Effector memory CD4-positive, alpha-beta T cell (primary cell): ENCODE measurements at regions not wholly inside any gene's neighbourhood (a gene's known extent, or its start where the extent isn't known, plus 50 kb on each side); places are given as distances from the start of the nearest gene placed in this dataset.
"Not testable (repeated sequence)": the region's sequence is repeated elsewhere in the genome, so short reads cannot be mapped to it uniquely, and the experiment has no call there.

ENCODE experiments used
- DNase-seq, 3 donors: peaks; one replicate each; pipeline ENCODE4 v3.0.0-alpha.2; 2020
- H3K27ac ChIP-seq: 2 replicates; pipeline ENCODE4 v1.7.0; 2013; ENCODE audit warnings: mild to moderate bottlenecking, low read length, moderate library complexity; ENCODE audit not compliant: insufficient read depth, poor library complexity, severe bottlenecking
- H3K27me3 ChIP-seq: replicated peaks from 2 replicates; pipeline ENCODE4 v1.7.0; 2013; ENCODE audit warnings: mild to moderate bottlenecking, low read length; ENCODE audit not compliant: insufficient read depth, control insufficient read depth, poor library complexity, severe bottlenecking
- H3K36me3 ChIP-seq: 2 replicates; pipeline ENCODE4 v1.7.0; 2013; ENCODE audit warnings: mild to moderate bottlenecking, low read length, moderate library complexity; ENCODE audit not compliant: control insufficient read depth, insufficient read depth
- H3K4me1 ChIP-seq: 2 replicates; pipeline ENCODE4 v1.7.0; 2013; ENCODE audit warnings: low read length, mild to moderate bottlenecking; ENCODE audit not compliant: control insufficient read depth, insufficient read depth, poor library complexity, severe bottlenecking
- H3K4me3 ChIP-seq: 2 replicates; pipeline ENCODE4 v1.7.0; 2013; ENCODE audit warnings: low read length, low read depth, mild to moderate bottlenecking; ENCODE audit not compliant: insufficient read depth, poor library complexity, severe bottlenecking
- H3K9me3 ChIP-seq: 2 replicates; pipeline ENCODE4 v1.7.0; 2013; ENCODE audit warnings: mild to moderate bottlenecking, low read length, moderate library complexity; ENCODE audit not compliant: control insufficient read depth

- no peak for DNase-seq
- H3K4me1 ChIP-seq, result no peaks in the 10 kb centered on the region
- no peaks in the 10 kb centered on the region for H3K27me3 ChIP-seq
- H3K4me3 ChIP-seq, result no peak overlapping the region
- H3K27ac ChIP-seq, result no peak overlapping the region
- no peaks in the 10 kb centered on the region for H3K36me3 ChIP-seq
- H3K9me3 ChIP-seq, result no peaks in the 10 kb centered on the region
These were observed 1154.6 kb downstream of the BRINP3 start for GRCh38 chr1:189323091-189323490.

DNA sequence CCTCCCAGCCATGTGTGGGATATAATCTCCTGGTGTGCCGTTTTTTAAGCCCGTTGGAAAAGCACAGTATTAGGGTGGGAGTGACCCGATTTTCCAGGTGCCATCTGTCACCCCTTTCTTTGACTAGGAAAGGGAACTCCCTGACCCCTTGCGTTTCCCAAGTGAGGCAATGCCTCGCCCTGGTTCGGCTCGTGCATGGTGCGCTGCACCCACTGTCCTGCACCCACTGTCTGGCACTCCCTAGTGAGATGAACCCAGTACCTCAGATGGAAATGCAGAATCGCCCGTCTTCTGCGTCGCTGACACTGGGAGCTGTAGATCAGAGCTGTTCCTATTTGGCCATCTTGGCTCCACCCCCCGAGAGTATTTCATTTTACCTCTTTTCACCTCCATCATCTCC is 1146.6 kb downstream of the BRINP3 start:
- not testable (repeated sequence) for H3K4me1 ChIP-seq, H3K36me3 ChIP-seq, H3K27ac ChIP-seq, H3K27me3 ChIP-seq, H3K9me3 ChIP-seq, DNase-seq, H3K4me3 ChIP-seq

DNA sequence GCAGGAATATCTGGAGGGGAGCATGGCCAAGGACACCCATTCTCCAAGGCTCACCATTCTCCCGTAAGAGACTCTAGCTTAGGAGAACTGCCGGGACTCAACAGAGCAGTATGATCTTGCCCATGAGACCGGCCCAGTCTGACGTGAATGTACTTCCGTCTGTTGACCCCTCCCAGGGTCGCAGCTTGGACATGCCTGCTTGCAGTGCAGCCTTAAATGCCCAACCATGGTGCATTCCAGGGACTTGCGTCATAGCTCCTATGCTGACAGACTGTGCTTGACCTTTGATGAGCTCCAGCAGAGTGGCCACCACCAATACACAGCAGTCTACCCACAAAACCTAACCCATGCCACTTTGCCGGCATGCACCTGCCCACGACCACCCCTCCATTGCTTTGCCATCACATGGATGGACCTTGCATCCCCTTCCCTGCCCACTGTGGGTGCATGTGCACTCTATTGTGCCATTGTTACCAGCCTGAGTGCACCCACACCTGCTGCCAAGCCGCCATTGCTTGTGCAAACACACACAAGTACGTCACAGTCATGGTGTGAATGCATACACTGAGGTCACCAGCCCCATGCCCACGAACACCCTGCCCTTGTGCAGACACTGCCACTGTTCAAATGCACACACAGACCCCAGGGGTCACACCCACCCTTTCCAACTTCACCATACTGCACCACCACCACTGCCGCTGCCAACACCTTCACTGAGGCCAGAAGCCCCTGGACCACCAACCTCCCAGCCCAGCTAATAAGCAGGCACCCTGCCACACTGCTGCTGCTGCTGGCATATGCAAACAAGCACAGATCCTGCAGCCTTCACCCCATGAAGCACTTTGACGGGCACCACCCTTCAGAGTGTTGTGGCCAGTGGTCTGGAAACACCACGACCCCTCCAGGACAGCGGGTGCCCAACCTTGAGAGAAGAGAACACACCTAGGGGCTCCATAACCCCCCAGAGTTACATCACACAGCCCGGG is 1141.3 kb downstream of the BRINP3 start:
- DNase-seq, result no peak
- no peaks in the 10 kb centered on the region for H3K36me3 ChIP-seq

GRCh38 chr1:189349607-189350006 is 1128.1 kb downstream of the BRINP3 start:
- no peaks in the 10 kb centered on the region for H3K27me3 ChIP-seq
- no peaks in the 10 kb centered on the region for H3K36me3 ChIP-seq
- H3K4me3 ChIP-seq, result no peak overlapping the region
- no peak overlapping the region for H3K27ac ChIP-seq
- no peaks in the 10 kb centered on the region for H3K9me3 ChIP-seq
- DNase-seq, result no peak
- no peaks in the 10 kb centered on the region for H3K4me1 ChIP-seq

More for the DNA sequence above, 1141.3 kb downstream of the BRINP3 start:
- no peaks in the 10 kb centered on the region for H3K4me1 ChIP-seq
- no peak overlapping the region for H3K4me3 ChIP-seq
- no peaks in the 10 kb centered on the region for H3K27me3 ChIP-seq
- H3K9me3 ChIP-seq, result no peaks in the 10 kb centered on the region
- no peak overlapping the region for H3K27ac ChIP-seq

DNA sequence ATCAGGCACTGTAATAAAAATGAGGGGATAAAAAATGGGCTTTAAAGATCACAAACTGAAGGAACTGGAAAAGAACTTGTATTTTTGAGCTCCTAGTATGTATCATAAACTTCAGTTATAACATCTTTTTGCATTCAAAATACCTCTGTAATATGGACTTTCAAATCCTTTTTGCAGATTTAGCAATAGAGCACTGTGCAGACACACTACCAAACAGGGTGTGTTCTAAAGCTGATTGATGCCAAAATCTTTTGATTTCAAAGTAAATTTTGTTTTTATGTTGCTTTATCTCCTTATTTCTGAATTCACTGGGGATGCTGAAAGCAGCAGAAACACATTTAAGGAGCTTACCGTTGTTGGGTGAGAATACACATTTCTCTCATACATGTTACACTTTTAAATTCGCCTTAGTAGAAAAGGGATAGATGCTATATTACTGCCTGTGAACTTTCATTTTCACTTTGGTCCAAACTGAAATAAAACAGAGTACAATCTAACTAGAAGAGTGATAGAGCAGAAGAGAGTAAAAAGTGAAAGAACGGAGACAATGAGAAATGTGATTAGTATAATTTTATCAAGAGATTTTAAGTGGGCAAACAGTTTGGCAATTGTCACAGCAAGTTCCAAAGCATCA is 1126.6 kb downstream of the BRINP3 start:
- Histone ChIP-seq H3K4me3 (no peak overlapping the region), H3K4me1 (no peaks in the 10 kb centered on the region), H3K36me3 (no peaks in the 10 kb centered on the region), H3K9me3 (no peaks in the 10 kb centered on the region), H3K27ac (no peak overlapping the region), H3K27me3 (no peaks in the 10 kb centered on the region)
- no peak for DNase-seq

DNA sequence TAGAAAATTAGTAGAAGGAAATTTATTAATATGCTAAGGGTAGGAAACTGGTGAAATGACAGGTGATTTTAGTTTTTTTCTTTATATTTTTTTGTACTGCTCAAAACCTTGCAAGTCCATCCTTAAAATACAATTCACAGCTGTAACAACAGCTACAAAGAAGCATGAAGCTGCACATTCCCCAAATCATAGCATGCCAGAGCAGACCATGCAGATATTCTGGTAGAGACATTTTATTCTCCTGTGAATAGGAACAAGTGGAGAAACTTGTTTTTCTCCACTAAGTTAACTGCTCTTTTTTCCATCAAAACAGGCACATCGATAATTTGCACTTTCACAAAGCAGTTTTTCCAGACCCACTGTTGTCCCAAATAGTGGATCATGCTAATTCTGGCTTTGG is 1125.7 kb downstream of the BRINP3 start:
- no peaks in the 10 kb centered on the region for H3K36me3 ChIP-seq
- H3K4me3 ChIP-seq, result no peak overlapping the region
- no peaks in the 10 kb centered on the region for H3K4me1 ChIP-seq
- no peak for DNase-seq
- H3K27me3 ChIP-seq, result no peaks in the 10 kb centered on the region
- H3K9me3 ChIP-seq, result no peaks in the 10 kb centered on the region
- H3K27ac ChIP-seq, result no peak overlapping the region

DNA sequence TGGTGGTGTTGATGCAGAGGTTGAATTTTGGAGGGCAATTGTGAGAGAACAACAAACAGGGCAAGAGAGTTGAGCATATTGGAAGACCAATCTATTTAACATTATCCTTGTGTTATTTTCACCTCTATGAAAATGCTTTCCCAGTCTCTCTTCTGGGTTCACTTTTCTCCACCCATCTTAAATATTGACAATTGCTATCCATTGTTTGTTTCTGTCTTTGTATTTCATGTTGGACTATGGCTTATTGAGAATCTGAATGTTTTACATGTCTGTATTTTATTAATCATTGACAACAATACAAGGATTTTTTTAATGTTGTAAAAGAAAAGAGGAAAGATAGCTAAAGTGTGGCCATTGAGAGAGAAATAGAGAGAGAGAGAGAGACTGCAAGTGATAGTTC is 1121.5 kb downstream of the BRINP3 start:
- Histone ChIP-seq H3K36me3 (no peaks in the 10 kb centered on the region), H3K27ac (no peak overlapping the region), H3K27me3 (no peaks in the 10 kb centered on the region), H3K4me3 (no peak overlapping the region), H3K4me1 (no peaks in the 10 kb centered on the region), H3K9me3 (no peaks in the 10 kb centered on the region)
- no peak for DNase-seq

DNA sequence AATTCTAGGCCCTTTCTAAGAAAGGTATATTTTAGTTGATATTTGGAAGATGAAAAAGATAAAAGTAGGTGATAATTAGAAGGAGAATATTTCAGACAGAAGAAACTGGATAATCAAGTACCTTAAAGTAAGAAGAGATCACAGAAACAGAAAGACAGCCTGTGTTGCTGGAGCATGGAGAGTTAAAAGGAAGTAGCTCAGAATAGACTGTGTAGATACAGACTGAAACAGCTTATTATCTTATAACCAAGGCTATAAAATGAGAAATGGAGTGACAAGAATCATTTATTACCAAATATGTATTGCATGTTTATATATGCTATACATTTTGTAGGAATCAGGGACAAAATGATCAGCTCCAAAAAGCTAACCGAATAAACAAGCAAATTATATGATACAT is 1120.3 kb downstream of the BRINP3 start:
- Histone ChIP-seq H3K27me3 (no peaks in the 10 kb centered on the region), H3K27ac (no peak overlapping the region), H3K9me3 (no peaks in the 10 kb centered on the region), H3K4me1 (no peaks in the 10 kb centered on the region), H3K36me3 (no peaks in the 10 kb centered on the region), H3K4me3 (no peak overlapping the region)
- DNase-seq, result no peak

GRCh38 chr1:189369612-189370011 is 1108.1 kb downstream of the BRINP3 start:
- Histone ChIP-seq H3K9me3 (peaks cover 3% of the 10 kb centered on the region), H3K27me3 (no peaks in the 10 kb centered on the region), H3K4me1 (no peaks in the 10 kb centered on the region), H3K4me3 (no peak overlapping the region), H3K27ac (no peak overlapping the region), H3K36me3 (no peaks in the 10 kb centered on the region)
- DNase-seq, result no peak

- no peaks in the 10 kb centered on the region for H3K27me3 ChIP-seq
- H3K4me3 ChIP-seq, result no peak overlapping the region
- H3K36me3 ChIP-seq, result no peaks in the 10 kb centered on the region
- no peak for DNase-seq
- no peak overlapping the region for H3K27ac ChIP-seq
- no peaks in the 10 kb centered on the region for H3K4me1 ChIP-seq
- H3K9me3 ChIP-seq, result peaks cover 3% of the 10 kb centered on the region
These were observed 1102.8 kb downstream of the BRINP3 start for GRCh38 chr1:189374816-189375215.
